SK-N-MC (cell line): ENCODE measurements at regions not wholly inside any gene's neighbourhood (a gene's known extent, or its start where the extent isn't known, plus 50 kb on each side); places are given as distances from the start of the nearest gene placed in this dataset.

ENCODE experiments used
- EZH2 ChIP-seq: fragments of 200-600 bp; sonication (generic); IDR thresholded peaks from one replicate; pipeline ENCODE4 v1.6.1; 2017; ENCODE audit warnings: antibody characterized with exemption
- FOXP2 ChIP-seq: optimal IDR thresholded peaks from 2 replicates; pipeline ENCODE3; 2011; ENCODE audit warnings: mild to moderate bottlenecking, moderate library complexity; ENCODE audit not compliant: insufficient read depth; ENCODE audit errors: extremely low read length, control extremely low read depth
- POLR2AphosphoS5 ChIP-seq: IDR thresholded peaks from 2 replicates; pipeline ENCODE4 v1.6.1; 2012; ENCODE audit warnings: mild to moderate bottlenecking, low read depth, low read length, borderline replicate concordance

DNA sequence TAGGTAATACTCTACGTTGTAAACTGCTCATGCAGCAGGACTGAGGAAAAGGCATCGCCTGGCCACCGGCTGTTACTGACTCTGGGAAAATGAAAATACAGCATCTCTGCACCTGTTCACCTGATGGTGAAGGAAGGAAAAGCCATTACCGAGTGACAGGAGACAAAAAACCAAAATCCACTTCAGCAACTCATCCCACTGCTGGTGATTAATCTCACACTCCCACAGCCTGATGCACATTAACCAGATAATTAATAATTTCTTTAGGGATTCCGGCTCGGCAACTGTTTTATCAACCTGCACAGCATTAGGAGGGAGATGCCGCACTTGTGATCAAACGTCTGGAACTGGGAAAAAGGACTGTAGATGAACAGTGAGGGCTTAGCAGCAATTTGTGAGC, 183.9 kb upstream of the ESRRG start:
- no peak for TF ChIP-seq POLR2AphosphoS5
- no peak for TF ChIP-seq EZH2
- TF ChIP-seq FOXP2, result no peak
